ENCODE measurements at regions not wholly inside any gene's neighbourhood (a gene's known extent, or its start where the extent isn't known, plus 50 kb on each side); places are given as distances from the start of the nearest gene placed in this dataset.

DNA sequence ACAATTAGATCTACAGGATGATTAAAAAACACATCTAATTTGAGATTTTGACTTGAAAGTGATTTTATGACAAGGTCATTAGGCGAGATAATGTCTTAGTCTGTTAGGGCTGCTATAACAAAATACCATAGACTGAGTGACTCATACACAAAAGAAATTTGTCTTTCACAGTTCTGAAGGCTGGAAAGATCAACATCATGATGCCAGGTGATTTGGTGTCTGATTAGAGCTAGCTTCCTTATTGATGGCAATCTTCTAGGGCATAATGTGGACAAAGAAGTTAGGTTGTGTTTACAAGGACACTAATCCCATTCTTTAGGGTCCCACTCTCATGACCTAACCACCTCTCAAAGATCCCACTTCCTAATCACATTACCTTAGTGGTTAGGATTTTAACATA is 256.7 kb downstream of the TUSC1 start:
- TF ChIP-seq, protein P1, sequence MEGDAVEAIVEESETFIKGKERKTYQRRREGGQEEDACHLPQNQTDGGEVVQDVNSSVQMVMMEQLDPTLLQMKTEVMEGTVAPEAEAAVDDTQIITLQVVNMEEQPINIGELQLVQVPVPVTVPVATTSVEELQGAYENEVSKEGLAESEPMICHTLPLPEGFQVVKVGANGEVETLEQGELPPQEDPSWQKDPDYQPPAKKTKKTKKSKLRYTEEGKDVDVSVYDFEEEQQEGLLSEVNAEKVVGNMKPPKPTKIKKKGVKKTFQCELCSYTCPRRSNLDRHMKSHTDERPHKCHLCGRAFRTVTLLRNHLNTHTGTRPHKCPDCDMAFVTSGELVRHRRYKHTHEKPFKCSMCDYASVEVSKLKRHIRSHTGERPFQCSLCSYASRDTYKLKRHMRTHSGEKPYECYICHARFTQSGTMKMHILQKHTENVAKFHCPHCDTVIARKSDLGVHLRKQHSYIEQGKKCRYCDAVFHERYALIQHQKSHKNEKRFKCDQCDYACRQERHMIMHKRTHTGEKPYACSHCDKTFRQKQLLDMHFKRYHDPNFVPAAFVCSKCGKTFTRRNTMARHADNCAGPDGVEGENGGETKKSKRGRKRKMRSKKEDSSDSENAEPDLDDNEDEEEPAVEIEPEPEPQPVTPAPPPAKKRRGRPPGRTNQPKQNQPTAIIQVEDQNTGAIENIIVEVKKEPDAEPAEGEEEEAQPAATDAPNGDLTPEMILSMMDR (IDR thresholded peaks at IDR 0.05) = no peak
- no peak for TF ChIP-seq POLR2A (IDR thresholded peaks at IDR 0.05)
